Stimulated activated CD4-positive, alpha-beta T cell treated with anti-CD3 and anti-CD28 coated beads, Interleukin-12 subunit alpha, Interleukin-12 subunit beta, amount 100 ng/mL, for 48 hours (primary cell): ENCODE measurements at regions not wholly inside any gene's neighbourhood (a gene's known extent, or its start where the extent isn't known, plus 50 kb on each side); places are given as distances from the start of the nearest gene placed in this dataset.
A peak's percentile ranks its signal among the peaks of the same experiment; 100 is the strongest.
"Not testable (repeated sequence)": the region's sequence is repeated elsewhere in the genome, so short reads cannot be mapped to it uniquely, and the experiment has no call there.

Experiments
- DNase-seq, 3 donors: peaks; one replicate each; pipeline ENCODE4 v3.0.0-alpha.2; 2020; ENCODE audit warnings: low read depth in 2 of 3, low spot score in 1 of 3

GRCh38 chr15:99481951-99482230 lies 83.9 kb upstream of the MEF2A start:
- no peak for DNase-seq

- no peak for DNase-seq
Measured at GRCh38 chr15:99482993-99483392, 82.8 kb upstream of the MEF2A start.

- DNase-seq, result no peak
Measured at GRCh38 chr15:99485153-99485961, 80.4 kb upstream of the MEF2A start.

GRCh38 chr15:99485992-99486370 lies 79.8 kb upstream of the MEF2A start:
- DNase-seq, result no peak

- no peak for DNase-seq
Measured at GRCh38 chr15:99486371-99487336, 79.1 kb upstream of the MEF2A start.

GRCh38 chr15:99487337-99487730 lies 78.5 kb upstream of the MEF2A start:
- DNase-seq, result no peak

- no peak for DNase-seq
Measured at GRCh38 chr15:99492275-99492674, 73.5 kb upstream of the MEF2A start.

- DNase-seq, result no peak
Measured at GRCh38 chr15:99492716-99493115, 73.1 kb upstream of the MEF2A start.

GRCh38 chr15:99493461-99493860 lies 72.3 kb upstream of the MEF2A start:
- DNase-seq, result no peak

- DNase-seq, result not testable (repeated sequence)
Measured at GRCh38 chr15:99494536-99495233, 71.1 kb upstream of the MEF2A start.

GRCh38 chr15:99495430-99496301 lies 70.1 kb upstream of the MEF2A start:
- no peak for DNase-seq

GRCh38 chr15:99496302-99496629 lies 69.5 kb upstream of the MEF2A start:
- DNase-seq, result no peak

GRCh38 chr15:99502182-99502581 lies 63.6 kb upstream of the MEF2A start:
- peak in 1 of 3 donors; percentile 33 for DNase-seq

- DNase-seq, result no peak
Measured at GRCh38 chr15:99502661-99503060, 63.1 kb upstream of the MEF2A start.

- no peak for DNase-seq
Measured at GRCh38 chr15:99503411-99503810, 62.4 kb upstream of the MEF2A start.

- DNase-seq, result no peak
Measured at GRCh38 chr15:99504071-99504822, 61.5 kb upstream of the MEF2A start.

- DNase-seq, result no peak
Measured at GRCh38 chr15:99504823-99505551, 60.8 kb upstream of the MEF2A start.

- no peak for DNase-seq
Measured at GRCh38 chr15:99506399-99506798, 59.4 kb upstream of the MEF2A start.

GRCh38 chr15:99507016-99507503 lies 58.7 kb upstream of the MEF2A start:
- no peak for DNase-seq
